LNCAP (cell line): ENCODE measurements at regions not wholly inside any gene's neighbourhood (a gene's known extent, or its start where the extent isn't known, plus 50 kb on each side); places are given as distances from the start of the nearest gene placed in this dataset.

ENCODE experiments used
- CTCF ChIP-seq: fragments of 450-650 bp; IDR thresholded peaks from 2 replicates; pipeline ENCODE4 v1.5.1; 2017; ENCODE audit warnings: mild to moderate bottlenecking

- no peak for TF ChIP-seq CTCF
These were observed 68.1 kb upstream of the PCSK2 start for GRCh38 chr20:17158701-17159100.

GRCh38 chr20:17161673-17162481 lies 65.0 kb upstream of the PCSK2 start:
- no peak for TF ChIP-seq CTCF

GRCh38 chr20:17168026-17168612 lies 58.7 kb upstream of the PCSK2 start:
- TF ChIP-seq CTCF = no peak

GRCh38 chr20:17169585-17170136 lies 57.2 kb upstream of the PCSK2 start:
- no peak for TF ChIP-seq CTCF

- TF ChIP-seq CTCF = no peak
These were observed 55.0 kb upstream of the PCSK2 start for GRCh38 chr20:17171746-17172280.

- TF ChIP-seq CTCF = no peak
These were observed 53.9 kb upstream of the PCSK2 start for GRCh38 chr20:17172836-17173516.
